HCT116 (cell line): ENCODE measurements at regions not wholly inside any gene's neighbourhood (a gene's known extent, or its start where the extent isn't known, plus 50 kb on each side); places are given as distances from the start of the nearest gene placed in this dataset.

Experiments used
- ATAC-seq: fragments of 200-7000 bp; cut with Tn5 transposase; 2 replicates; pipeline ENCODE4 v1.9.1; 2020; ENCODE audit warnings: mild to moderate bottlenecking, moderate library complexity
- BruUV-seq: library from RNA; stranded (reverse); fragments of 400-500 nt; replicated peaks from 2 replicates; lab custom pipeline; 2021; lab: Mats Ljungman, UMichigan
- CTCF ChIA-PET: fragments of 300-600 bp; sonication (Branson Sonifier 250); formaldehyde crosslinking; loops from one replicate; lab custom pipeline; 2021; ENCODE audit warnings: antibody characterized with exemption; lab: Charles Lee
- POLR2A ChIA-PET: fragments of 300-600, 350-600 bp; sonication (Branson Sonifier 250); formaldehyde crosslinking; loops from one replicate; lab custom pipeline; 2021; ENCODE audit warnings: antibody characterized with exemption; lab: Charles Lee
- RAD21 ChIA-PET, 2 experiments: fragments of 300-600 bp; sonication (Branson Sonifier 250); formaldehyde crosslinking; loops; one replicate each; lab custom pipeline; 2023; ENCODE audit warnings: low total read pairs in 2 of 2; ENCODE audit not compliant: uncharacterized antibody in 2 of 2, unreplicated experiment in 2 of 2, low non-redundant PET in 1 of 2; lab: Charles Lee
- DNase-seq: peaks from one replicate; pipeline ENCODE4 v3.0.0-alpha.2; 2010; ENCODE audit warnings: low read depth, low spot score
- H2AFZ ChIP-seq: fragments of 200-600 bp; shearing (Covaris generic), sonication (generic); 2 replicates; pipeline ENCODE4 v1.6.1; 2017; ENCODE audit warnings: low read depth, mixed run types, mixed read lengths, antibody characterized with exemption, low read length; ENCODE audit not compliant: poor library complexity, severe bottlenecking
- H3K27ac ChIP-seq: 2 replicates; pipeline ENCODE4 v1.5.1; 2012; ENCODE audit warnings: low read depth, low read length
- H3K27me3 ChIP-seq: fragments of 200-600 bp; sonication (generic); 2 replicates; pipeline ENCODE4 v1.6.1; 2016; ENCODE audit warnings: mixed run types, low read length, mixed read lengths; ENCODE audit not compliant: insufficient read depth
- H3K36me3 ChIP-seq, 2 experiments: fragments of 200-500 bp in 1 of 2; fragments of 200-600 bp in 1 of 2; sonication (Bioruptor generic) in 1 of 2; sonication (generic) in 1 of 2; 2 replicates each; pipeline versions ENCODE4 v1.5.1 to v1.6.1; 2014 to 2016; ENCODE audit warnings: low read length in 2 of 2, inconsistent platforms in 1 of 2, mixed read lengths in 1 of 2, mixed run types in 1 of 2; ENCODE audit not compliant: insufficient read depth in 2 of 2, control insufficient read depth in 1 of 2
- H3K4me1 ChIP-seq, 2 experiments: fragments of 200-600 bp in 1 of 2; sonication (generic) in 1 of 2; 2 replicates each; pipeline versions ENCODE4 v1.5.1 to v1.6.1; 2012 to 2017; ENCODE audit warnings: low read length in 2 of 2, inconsistent platforms in 1 of 2, mild to moderate bottlenecking in 1 of 2, mixed read lengths in 1 of 2, mixed run types in 1 of 2, moderate library complexity in 1 of 2; ENCODE audit not compliant: insufficient read depth in 2 of 2, control insufficient read depth in 1 of 2
- H3K4me2 ChIP-seq: fragments of 200-600 bp; sonication (generic); 2 replicates; pipeline ENCODE4 v1.6.1; 2017; ENCODE audit warnings: mixed run types, low read length, mixed read lengths
- H3K4me3 ChIP-seq, 2 experiments: fragments of 200-600 bp in 1 of 2; sonication (generic) in 1 of 2; replicated peaks in 1 of 2; 2 replicates each; pipeline ENCODE4 v1.5.1; 2011 to 2016; ENCODE audit warnings: low read length in 2 of 2, control low read depth in 1 of 2, low read depth in 1 of 2, mild to moderate bottlenecking in 1 of 2, mixed read lengths in 1 of 2, mixed run types in 1 of 2
- H3K79me2 ChIP-seq: fragments of 200-600 bp; sonication (generic); 2 replicates; pipeline ENCODE4 v1.6.1; 2017; ENCODE audit warnings: mild to moderate bottlenecking, mixed run types, low read length, moderate library complexity, mixed read lengths; ENCODE audit not compliant: insufficient read depth
- H3K9ac ChIP-seq: fragments of 200-600 bp; sonication (generic); 2 replicates; pipeline ENCODE4 v1.6.1; 2016; ENCODE audit warnings: low read length, mixed read lengths
- H3K9me2 ChIP-seq: fragments of 200-600 bp; sonication (generic), shearing (Covaris generic); 2 replicates; pipeline ENCODE4 v1.6.1; 2017; ENCODE audit warnings: mixed run types, mild to moderate bottlenecking, moderate library complexity; ENCODE audit not compliant: insufficient read depth
- H3K9me3 ChIP-seq, 2 experiments: fragments of 200-500 bp in 1 of 2; fragments of 200-600 bp in 1 of 2; sonication (Bioruptor generic) in 1 of 2; sonication (generic) in 1 of 2; 2 replicates each; pipeline ENCODE4 v1.6.1; 2014 to 2017; ENCODE audit warnings: low read length in 2 of 2, mixed read lengths in 2 of 2, inconsistent platforms in 1 of 2, low read depth in 1 of 2, mild to moderate bottlenecking in 1 of 2, mixed run types in 1 of 2, moderate library complexity in 1 of 2; ENCODE audit not compliant: control insufficient read depth in 1 of 2, insufficient read depth in 1 of 2
- H4K20me1 ChIP-seq: fragments of 200-600 bp; sonication (generic), shearing (Covaris generic); 2 replicates; pipeline ENCODE4 v1.6.1; 2017; ENCODE audit warnings: mixed run types, mild to moderate bottlenecking, moderate library complexity; ENCODE audit not compliant: insufficient read depth
- CBX3 ChIP-seq: IDR thresholded peaks from 2 replicates; pipeline ENCODE4 v1.6.1; 2012; ENCODE audit warnings: low read depth
- CEBPB ChIP-seq: IDR thresholded peaks from 2 replicates; pipeline ENCODE4 v1.6.1; 2012; ENCODE audit warnings: low read depth
- EZH2phosphoT487 ChIP-seq: fragments of 200-600 bp; IDR thresholded peaks from 2 replicates; pipeline ENCODE4 v1.6.1; 2018; ENCODE audit warnings: antibody characterized with exemption, borderline replicate concordance
- FOSL1 ChIP-seq: IDR thresholded peaks from 2 replicates; pipeline ENCODE4 v1.6.1; 2012; ENCODE audit warnings: low read depth
- MAX ChIP-seq: IDR thresholded peaks from 2 replicates; pipeline ENCODE4 v1.6.1; 2012
- REST ChIP-seq: IDR thresholded peaks from 2 replicates; pipeline ENCODE4 v1.6.1; 2012; ENCODE audit warnings: low read depth
- SRF ChIP-seq: IDR thresholded peaks from 2 replicates; pipeline ENCODE4 v1.6.1; 2012; ENCODE audit warnings: low read depth
- TCF7L2 ChIP-seq: IDR thresholded peaks from 2 replicates; pipeline ENCODE4 v1.7.0; 2011; ENCODE audit warnings: borderline replicate concordance, inconsistent platforms; ENCODE audit not compliant: insufficient read depth, insufficient read length; ENCODE audit errors: extremely low read depth
- YY1 ChIP-seq: IDR thresholded peaks from 2 replicates; pipeline ENCODE4 v1.6.1; 2011; ENCODE audit warnings: low read length, low read depth, moderate library complexity, mild to moderate bottlenecking; ENCODE audit not compliant: insufficient replicate concordance; ENCODE audit errors: extremely low read depth
- intact Hi-C: fragments of 100-400 bp; cut with micrococcal nuclease; formaldehyde crosslinking; loops from 2 replicates; pipeline ENCODE4 v1.10.0; 2022

GRCh38 chr19:5253406-5254110 lies 87.1 kb downstream of the PTPRS start:
- H3K4me3 ChIP-seq = no peak overlapping the region
- TF ChIP-seq FOSL1 = no peak
- TF ChIP-seq CEBPB = no peak
- no peak for TF ChIP-seq TCF7L2
- TF ChIP-seq CBX3 = no peak
- TF ChIP-seq SRF = no peak
- no peak for TF ChIP-seq YY1
- no peak for TF ChIP-seq EZH2phosphoT487
- TF ChIP-seq MAX = no peak
- TF ChIP-seq REST = no peak
- RAD21 ChIA-PET = no interaction called here
- BruUV-seq = no TSS peak
- CTCF ChIA-PET = no interaction called here
- no peaks in the 10 kb centered on the region for H3K9me2 ChIP-seq
- H3K4me2 ChIP-seq = no peak overlapping the region
- H3K9ac ChIP-seq = no peak overlapping the region
- DNase-seq (no peak), ATAC-seq (no peak)
- H3K27me3 ChIP-seq = no peaks in the 10 kb centered on the region
- peaks cover 6 to 12% of the 10 kb centered on the region in 2 experiments; a peak in 2 of 4 replicates for H3K9me3 ChIP-seq
- H3K27ac ChIP-seq = no peak overlapping the region
- intact Hi-C loops = no loop called here
- peaks cover 0 to 29% of the 10 kb centered on the region in 2 experiments; a peak in 3 of 4 replicates for H3K36me3 ChIP-seq
- H3K4me1 ChIP-seq = no peaks in the 10 kb centered on the region
- no peaks in the 10 kb centered on the region for H4K20me1 ChIP-seq
- no peaks in the 10 kb centered on the region for H3K79me2 ChIP-seq
- POLR2A ChIA-PET = no interaction called here
- no peak overlapping the region for H2AFZ ChIP-seq
